Thyroid gland (tissue), 4 donors: ENCODE measurements at regions not wholly inside any gene's neighbourhood (a gene's known extent, or its start where the extent isn't known, plus 50 kb on each side); places are given as distances from the start of the nearest gene placed in this dataset.

Experiments
- POLR2A ChIP-seq, 2 donors: fragments of 450-650 bp; IDR thresholded peaks; one replicate each; pipeline ENCODE4 v1.6.1; 2017; ENCODE audit warnings: antibody characterized with exemption in 2 of 2, mild to moderate bottlenecking in 2 of 2, moderate library complexity in 1 of 2
- TF ChIP-seq, protein P1 (sequence below), 6 experiments: fragments of 200-600 bp in 3 of 6; fragments of 450-650 bp in 3 of 6; sonication (generic) in 3 of 6; IDR thresholded peaks; one replicate each; pipeline ENCODE4 v1.5.1; 2016 to 2019; ENCODE audit warnings: antibody characterized with exemption in 6 of 6, mild to moderate bottlenecking in 2 of 6, inconsistent platforms in 1 of 6, moderate library complexity in 1 of 6

DNA sequence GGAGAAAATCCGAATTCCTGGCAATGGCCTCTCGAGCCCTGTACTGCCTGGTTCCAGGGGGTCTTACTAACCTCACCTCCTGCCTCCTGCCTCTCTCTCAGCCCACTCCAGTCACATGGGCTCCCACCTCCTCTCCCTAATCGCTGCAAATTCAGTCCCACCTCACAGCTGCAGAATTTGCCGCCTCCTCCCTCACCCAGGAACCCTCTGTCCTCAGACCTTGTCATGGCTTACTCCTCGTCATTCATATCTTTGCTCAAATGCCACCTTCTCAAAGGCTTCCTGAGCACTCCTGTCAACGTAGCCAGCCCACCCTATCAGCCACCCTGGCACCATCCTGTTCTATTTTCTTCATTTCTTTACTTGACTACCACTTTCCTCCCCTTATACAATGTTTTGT, 89.0 kb downstream of the SLC2A10 start:
- TF ChIP-seq, protein P1, sequence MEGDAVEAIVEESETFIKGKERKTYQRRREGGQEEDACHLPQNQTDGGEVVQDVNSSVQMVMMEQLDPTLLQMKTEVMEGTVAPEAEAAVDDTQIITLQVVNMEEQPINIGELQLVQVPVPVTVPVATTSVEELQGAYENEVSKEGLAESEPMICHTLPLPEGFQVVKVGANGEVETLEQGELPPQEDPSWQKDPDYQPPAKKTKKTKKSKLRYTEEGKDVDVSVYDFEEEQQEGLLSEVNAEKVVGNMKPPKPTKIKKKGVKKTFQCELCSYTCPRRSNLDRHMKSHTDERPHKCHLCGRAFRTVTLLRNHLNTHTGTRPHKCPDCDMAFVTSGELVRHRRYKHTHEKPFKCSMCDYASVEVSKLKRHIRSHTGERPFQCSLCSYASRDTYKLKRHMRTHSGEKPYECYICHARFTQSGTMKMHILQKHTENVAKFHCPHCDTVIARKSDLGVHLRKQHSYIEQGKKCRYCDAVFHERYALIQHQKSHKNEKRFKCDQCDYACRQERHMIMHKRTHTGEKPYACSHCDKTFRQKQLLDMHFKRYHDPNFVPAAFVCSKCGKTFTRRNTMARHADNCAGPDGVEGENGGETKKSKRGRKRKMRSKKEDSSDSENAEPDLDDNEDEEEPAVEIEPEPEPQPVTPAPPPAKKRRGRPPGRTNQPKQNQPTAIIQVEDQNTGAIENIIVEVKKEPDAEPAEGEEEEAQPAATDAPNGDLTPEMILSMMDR (IDR thresholded peaks at IDR 0.05) = no peak
- no peak for TF ChIP-seq POLR2A (IDR thresholded peaks at IDR 0.05)
